HepG2 (cell line): ENCODE measurements at regions not wholly inside any gene's neighbourhood (a gene's known extent, or its start where the extent isn't known, plus 50 kb on each side); places are given as distances from the start of the nearest gene placed in this dataset.
A peak's percentile ranks its signal among the peaks of the same experiment; 100 is the strongest.

ENCODE experiments used
- ATAC-seq: fragments of 200-7000 bp; cut with Tn5 transposase; 3 replicates; pipeline ENCODE4 v1.9.1; 2020; ENCODE audit warnings: mild to moderate bottlenecking, moderate library complexity
- BruUV-seq: library from RNA; stranded (reverse); fragments of 400-500 nt; replicated peaks from 2 replicates; lab custom pipeline; 2021; lab: Mats Ljungman, UMichigan
- CTCF ChIA-PET: fragments of 300-600 bp; formaldehyde crosslinking; extraction: SDS; loops from one replicate; lab custom pipeline; 2021; ENCODE audit warnings: low total read pairs, inconsistent platforms, low intra/inter-chr PET ratio; lab: Yijun Ruan, JAX
- POLR2A ChIA-PET: fragments of 350-600 bp; sonication (Branson Sonifier 250); formaldehyde crosslinking; loops from one replicate; lab custom pipeline; 2020; ENCODE audit warnings: antibody characterized with exemption, inconsistent platforms; lab: Yijun Ruan, JAX
- DNase-seq: peaks from one replicate; pipeline ENCODE4 v3.0.0-alpha.2; 2015; ENCODE audit warnings: low spot score
- FAIRE-seq: peaks from 3 replicates; lab custom pipeline; 2011; peaks lifted over from hg19 to GRCh38; lab: Jason Lieb, UNC
- H2AFZ ChIP-seq: one replicate; pipeline ENCODE4 v1.6.1; 2011; ENCODE audit warnings: low read length, inconsistent platforms
- H3K27ac ChIP-seq: fragments of 300-600 bp; 3 replicates; pipeline ENCODE4 v1.8.0; 2011; ENCODE audit warnings: mixed run types, mild to moderate bottlenecking, mixed read lengths, low read length, inconsistent platforms; ENCODE audit not compliant: insufficient read depth; ENCODE audit errors: extremely low read length
- H3K27me3 ChIP-seq, 2 experiments: fragments of 200-600 bp in 1 of 2; 2 replicates in 1 of 2; 3 replicates in 1 of 2; pipeline versions ENCODE4 v1.6.0 to v1.8.0; 2011; ENCODE audit warnings: low read length in 2 of 2, mild to moderate bottlenecking in 2 of 2, moderate library complexity in 2 of 2, inconsistent platforms in 1 of 2; ENCODE audit not compliant: insufficient read depth in 2 of 2, control insufficient read depth in 1 of 2
- H3K36me3 ChIP-seq, 2 experiments: fragments of 200-600 bp in 1 of 2; replicated peaks in 1 of 2; 2 replicates in 1 of 2; 3 replicates in 1 of 2; pipeline versions ENCODE4 v1.5.1 to v1.8.0; 2011; ENCODE audit warnings: low read length in 2 of 2, inconsistent platforms in 1 of 2; ENCODE audit not compliant: insufficient read depth in 2 of 2, control insufficient read depth in 1 of 2
- H3K4me1 ChIP-seq: 2 replicates; pipeline ENCODE4 v1.5.1; 2012; ENCODE audit warnings: low read length, inconsistent platforms; ENCODE audit not compliant: insufficient read depth
- H3K4me2 ChIP-seq: 2 replicates; pipeline ENCODE4 v1.6.0; 2011; ENCODE audit warnings: low read depth, low read length, inconsistent platforms
- H3K4me3 ChIP-seq, 3 experiments: fragments of 200-600 bp in 1 of 3; sonication (generic), shearing (Covaris generic) in 1 of 3; replicated peaks in 1 of 3; 2 replicates each; pipeline ENCODE4 v1.5.1; 2011 to 2016; ENCODE audit warnings: low read length in 3 of 3, inconsistent platforms in 2 of 3, low read depth in 2 of 3, mild to moderate bottlenecking in 2 of 3, control low read depth in 1 of 3, mixed read lengths in 1 of 3; ENCODE audit not compliant: insufficient read depth in 1 of 3
- H3K79me2 ChIP-seq: one replicate; pipeline ENCODE4 v1.6.1; 2011; ENCODE audit warnings: low read length, inconsistent platforms; ENCODE audit not compliant: insufficient read depth
- H3K9ac ChIP-seq: 2 replicates; pipeline ENCODE4 v1.6.0; 2011; ENCODE audit warnings: mild to moderate bottlenecking, low read depth, low read length, inconsistent platforms; ENCODE audit not compliant: insufficient read depth
- H3K9me3 ChIP-seq: 2 replicates; pipeline ENCODE4 v1.5.1; 2012; ENCODE audit warnings: mild to moderate bottlenecking, low read length
- H4K20me1 ChIP-seq: 2 replicates; pipeline ENCODE4 v1.6.0; 2011; ENCODE audit warnings: inconsistent platforms, mild to moderate bottlenecking, low read length, moderate library complexity; ENCODE audit not compliant: insufficient read depth
- CEBPB ChIP-seq: IDR thresholded peaks from 2 replicates; pipeline ENCODE4 v1.6.1; 2011; ENCODE audit warnings: low read depth, low read length, improper control_type of control experiment, borderline replicate concordance
- CENPBD1 ChIP-seq: sonication (generic); formaldehyde crosslinking; IDR thresholded peaks from 2 replicates; pipeline ENCODE4 v1.8.0; 2022; ENCODE audit warnings: missing genetic modification reagents, low read depth, mild to moderate bottlenecking, borderline replicate concordance
- SNAPC4 ChIP-seq: sonication (generic); formaldehyde crosslinking; IDR thresholded peaks from 2 replicates; pipeline ENCODE4 v1.4.0; 2020; ENCODE audit warnings: mild to moderate bottlenecking, missing genetic modification reagents
- SRF ChIP-seq: IDR thresholded peaks from 2 replicates; pipeline ENCODE4 v1.6.1; 2011; ENCODE audit warnings: mild to moderate bottlenecking, low read depth, low read length, moderate library complexity
- ZBTB34 ChIP-seq: sonication (generic); formaldehyde crosslinking; IDR thresholded peaks from 2 replicates; pipeline ENCODE4 v1.8.0; 2022; ENCODE audit warnings: mild to moderate bottlenecking, missing genetic modification reagents
- ZNF180 ChIP-seq: sonication (generic); formaldehyde crosslinking; IDR thresholded peaks from 2 replicates; pipeline ENCODE4 v1.4.0; 2020; ENCODE audit warnings: low read depth, missing genetic modification reagents, borderline replicate concordance
- ZNF577 ChIP-seq: sonication (generic); formaldehyde crosslinking; IDR thresholded peaks from 2 replicates; pipeline ENCODE4 v1.4.0; 2020; ENCODE audit warnings: mild to moderate bottlenecking, low read depth, missing genetic modification reagents, borderline replicate concordance
- ZNF737 ChIP-seq: sonication (generic); formaldehyde crosslinking; IDR thresholded peaks from 2 replicates; pipeline ENCODE4 v1.5.0; 2020; ENCODE audit warnings: missing genetic modification reagents, mild to moderate bottlenecking, borderline replicate concordance
- WGBS: methylation state at CpG from one replicate; pipeline ENCODE4 v1.1.6; 2017; ENCODE audit warnings: low lambda C conversion rate; 5-methylcytosine and 5-hydroxymethylcytosine counted together
- in situ Hi-C: cut with HindIII; loops from 2 replicates; pipeline ENCODE4 v1.10.0; 2017; ENCODE audit warnings: low pct_unique_long_range_greater_than_20kb; ENCODE audit not compliant: extremely low pct_ligation_motif_present
- intact Hi-C: fragments of 100-400 bp; cut with micrococcal nuclease; formaldehyde crosslinking; loops from one replicate; pipeline ENCODE4 v1.10.0; 2022; ENCODE audit not compliant: unreplicated experiment

GRCh38 chr12:60112063-60112462 lies 516.2 kb downstream of the SLC16A7 start:
- Histone ChIP-seq H2AFZ (no peak overlapping the region), H4K20me1 (no peaks in the 10 kb centered on the region), H3K9me3 (peaks cover 4% of the 10 kb centered on the region; the same call in 1 of the 2 replicates), H3K9ac (no peak overlapping the region), H3K27me3 (no peaks in the 10 kb centered on the region), H3K4me2 (no peak overlapping the region), H3K4me1 (no peaks in the 10 kb centered on the region), H3K36me3 (no peaks in the 10 kb centered on the region), H3K27ac (no peak overlapping the region), H3K4me3 (no peak overlapping the region), H3K79me2 (no peaks in the 10 kb centered on the region)
- no TSS peak for BruUV-seq
- no peak for TF ChIP-seq CENPBD1 (CRISPR knock-in tag)
- TF ChIP-seq CEBPB = peak; percentile 8; the same call in 1 of the 2 replicates
- WGBS = 5% methylated on average over 2 of the region's 2 CpGs
- FAIRE-seq = no peak
- ATAC-seq = no peak
- ChIA-PET POLR2A (no interaction called here), CTCF (no interaction called here)
- in situ Hi-C loops = no loop called here
- intact Hi-C loops = no loop called here
- DNase-seq = no peak

GRCh38 chr12:60112763-60113162 lies 516.9 kb downstream of the SLC16A7 start:
- Histone ChIP-seq H3K36me3 (no peaks in the 10 kb centered on the region), H3K27me3 (no peaks in the 10 kb centered on the region), H3K9ac (no peak overlapping the region), H3K4me2 (no peak overlapping the region), H4K20me1 (no peaks in the 10 kb centered on the region), H3K4me3 (no peak overlapping the region), H3K27ac (no peak overlapping the region), H2AFZ (no peak overlapping the region), H3K79me2 (no peaks in the 10 kb centered on the region), H3K4me1 (no peaks in the 10 kb centered on the region), H3K9me3 (peaks cover 4% of the 10 kb centered on the region; the same call in 1 of the 2 replicates)
- in situ Hi-C loops (no loop called here), intact Hi-C loops (no loop called here)
- 0% methylated on average over 1 of the region's 1 CpG for WGBS
- ChIA-PET POLR2A (no interaction called here), CTCF (no interaction called here)
- no peak for DNase-seq
- TF ChIP-seq ZNF577 (CRISPR knock-in tag) (no peak), SRF (no peak), ZBTB34 (CRISPR knock-in tag) (no peak), SNAPC4 (CRISPR knock-in tag) (no peak), ZNF180 (CRISPR knock-in tag) (no peak), ZNF737 (CRISPR knock-in tag) (no peak)
- FAIRE-seq = no peak
- BruUV-seq = no TSS peak
- ATAC-seq = no peak
